SK-N-SH treated with all-trans-retinoic acid at 6 μM for 48 hours (cell line): ENCODE measurements at regions not wholly inside any gene's neighbourhood (a gene's known extent, or its start where the extent isn't known, plus 50 kb on each side); places are given as distances from the start of the nearest gene placed in this dataset.

Experiments used
- OSR1 ChIP-seq: fragments of 250-450 bp; sonication (Bioruptor Pico); IDR thresholded peaks from 2 replicates; pipeline ENCODE4 v1.8.0; 2022; ENCODE audit warnings: moderate library complexity, mild to moderate bottlenecking, inconsistent platforms
- PPARA ChIP-seq: fragments of 250-450 bp; sonication (Bioruptor Pico); IDR thresholded peaks from 2 replicates; pipeline ENCODE4 v1.5.0; 2020; ENCODE audit warnings: mild to moderate bottlenecking, borderline replicate concordance
- TOX ChIP-seq: fragments of 250-450 bp; sonication (Bioruptor Pico); IDR thresholded peaks from 2 replicates; pipeline ENCODE4 v1.8.0; 2021; ENCODE audit warnings: mild to moderate bottlenecking, moderate library complexity, borderline replicate concordance
- ZNF565 ChIP-seq: fragments of 450-650 bp; formaldehyde crosslinking; conservative IDR thresholded peaks from 2 replicates; pipeline ENCODE4 v1.5.0; 2020; ENCODE audit warnings: low read depth, mild to moderate bottlenecking, moderate library complexity

DNA sequence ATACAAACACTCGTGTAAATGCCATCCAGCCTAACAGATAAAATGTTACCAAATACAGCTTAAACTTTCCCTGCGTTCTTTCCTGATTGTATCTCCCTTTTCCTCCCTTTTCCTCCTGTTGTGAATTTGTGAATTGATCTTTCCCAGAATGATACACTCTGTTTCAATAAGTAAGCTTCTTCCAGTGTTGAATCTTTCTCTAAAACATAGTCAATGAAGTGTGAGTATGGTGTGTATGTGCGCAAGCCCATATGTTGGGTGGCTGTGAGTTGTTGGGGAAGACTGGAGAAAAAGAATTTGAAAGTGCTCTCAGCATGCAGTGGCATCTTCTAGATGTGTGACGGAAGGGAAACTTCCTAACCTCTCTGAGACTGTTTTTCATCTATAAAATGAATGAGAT, 143.1 kb upstream of the KLF4 start:
- TF ChIP-seq PPARA (CRISPR knock-in tag) (no peak), ZNF565 (CRISPR knock-in tag) (no peak), OSR1 (no peak), TOX (CRISPR knock-in tag) (no peak)
